ENCODE measurements at regions not wholly inside any gene's neighbourhood (a gene's known extent, or its start where the extent isn't known, plus 50 kb on each side); places are given as distances from the start of the nearest gene placed in this dataset.
"Not testable (repeated sequence)": the region's sequence is repeated elsewhere in the genome, so short reads cannot be mapped to it uniquely, and the experiment has no call there.

DNA sequence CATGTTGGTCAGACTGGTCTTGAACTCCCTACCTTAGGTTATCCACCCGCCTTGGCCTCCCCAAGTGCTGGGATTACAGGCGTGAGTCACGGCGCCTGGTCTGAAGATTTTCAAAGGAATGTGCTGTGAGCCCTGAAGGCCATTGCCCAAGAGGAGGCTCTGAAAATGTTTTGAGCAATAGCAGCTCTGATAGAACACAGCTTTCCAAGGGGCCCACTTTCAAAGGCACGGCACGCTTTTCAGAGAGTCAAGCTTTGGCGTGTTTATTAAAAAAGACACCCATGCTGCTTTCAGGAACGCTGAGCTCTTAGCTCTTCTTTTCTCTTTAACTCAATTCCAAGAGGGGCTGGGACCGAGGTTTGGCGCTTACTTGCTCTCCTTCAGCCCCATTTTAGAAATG is 73.8 kb upstream of the CDON start:
- no peaks in the 10 kb centered on the region for H3K9me3 Mint-ChIP-seq (ENCODE audit: insufficient read depth)
- no peaks in the 10 kb centered on the region for H3K4me1 Mint-ChIP-seq (ENCODE audit: low read depth)
- DNase-seq, result no peak
- no peak for ATAC-seq
- ChIA-PET POLR2A (no interaction called here), CTCF (no interaction called here)
- H3K27ac Mint-ChIP-seq, result no peak overlapping the region
- no peaks in the 10 kb centered on the region for H3K36me3 Mint-ChIP-seq (ENCODE audit: low read depth)
- peaks cover 32% of the 10 kb centered on the region for H3K27me3 Mint-ChIP-seq (ENCODE audit: low read depth)
- H3K4me3 Mint-ChIP-seq, result no peak overlapping the region

DNA sequence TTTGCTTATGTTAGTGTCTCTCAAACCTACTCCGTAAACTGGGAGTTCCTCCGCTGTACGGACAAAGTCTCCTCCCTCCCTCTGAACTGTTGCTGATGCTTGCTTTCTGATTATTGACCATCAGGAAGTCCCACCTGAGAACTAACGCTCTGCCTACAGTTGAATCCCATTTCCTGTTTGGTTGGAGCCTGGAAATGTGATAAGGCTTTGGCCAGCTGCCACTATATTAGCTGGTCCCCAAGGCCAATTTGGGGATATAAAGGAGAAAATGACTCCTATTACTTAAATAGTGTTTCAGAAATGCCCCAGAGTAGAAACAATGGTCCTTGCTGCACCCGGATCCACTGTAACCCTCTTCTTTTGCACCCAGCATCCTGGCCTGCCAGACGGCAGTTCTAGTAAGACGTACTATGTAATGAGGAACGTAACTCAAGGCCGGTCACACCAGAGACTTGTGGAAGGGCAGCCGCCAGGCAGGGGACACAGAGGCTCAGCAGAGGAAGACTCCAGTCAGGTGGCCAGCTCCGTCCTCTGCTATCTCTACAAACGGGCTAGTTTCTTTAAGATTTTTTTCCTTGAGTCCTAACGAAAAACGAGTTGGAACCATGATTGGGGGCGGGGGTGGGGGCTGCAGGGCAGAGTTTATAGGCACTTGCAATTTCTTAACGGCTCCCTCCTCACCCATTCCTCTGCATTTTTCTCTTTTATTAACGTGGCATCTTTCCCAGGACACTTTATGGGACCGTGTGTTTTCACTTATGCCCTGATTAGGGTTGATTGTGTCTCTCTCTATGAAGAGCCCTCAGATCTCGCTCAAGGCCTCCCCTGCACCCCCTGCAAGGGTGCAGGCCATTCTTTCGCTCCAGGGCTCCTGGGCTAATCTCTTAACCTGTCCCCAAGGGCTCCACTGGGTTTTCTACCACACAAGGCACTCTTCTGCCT is 72.8 kb upstream of the CDON start:
- H3K4me3 Mint-ChIP-seq, result no peak overlapping the region
- POLR2A ChIA-PET, result no interaction called here

DNA sequence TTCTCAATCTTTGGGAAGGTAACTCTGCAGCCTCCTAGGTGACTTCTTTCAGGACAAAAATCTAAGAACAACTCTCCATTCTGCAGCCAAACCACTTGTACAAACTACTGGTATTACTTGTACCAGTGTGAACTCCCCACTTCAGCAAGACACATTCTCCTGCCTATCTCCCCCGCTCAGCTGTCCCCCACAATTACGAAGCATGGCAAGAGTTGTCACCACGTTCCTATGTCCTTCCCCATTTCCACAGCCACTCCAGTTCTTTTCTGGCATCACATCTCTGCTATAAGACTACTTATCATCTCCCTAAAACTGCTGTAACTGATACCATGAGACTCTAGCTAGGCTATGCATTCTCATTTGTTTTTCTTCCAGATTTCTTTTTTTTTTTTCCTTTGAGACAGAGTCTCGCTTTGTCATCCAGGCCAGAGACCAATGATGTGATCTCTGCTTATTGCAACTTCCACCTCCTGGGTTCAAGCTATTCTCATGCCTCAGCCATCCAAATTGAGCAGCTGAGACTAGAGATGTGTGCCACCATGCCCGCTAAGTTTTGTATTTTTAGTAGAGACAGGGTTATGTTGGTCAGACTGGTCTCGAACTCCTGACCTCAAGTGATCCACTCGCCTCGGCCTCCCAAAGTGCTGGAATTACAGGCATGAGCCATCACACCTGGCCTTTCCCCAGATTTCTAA is 71.9 kb upstream of the CDON start:
- Mint-ChIP-seq H3K4me1 (ENCODE audit: low read depth) (no peaks in the 10 kb centered on the region), H3K36me3 (ENCODE audit: low read depth) (no peaks in the 10 kb centered on the region), H3K9me3 (ENCODE audit: insufficient read depth) (no peaks in the 10 kb centered on the region), H3K27ac (no peak overlapping the region), H3K27me3 (ENCODE audit: low read depth) (peaks cover 17% of the 10 kb centered on the region), H3K4me3 (no peak overlapping the region)
- ATAC-seq (no peak), DNase-seq (no peak)
- POLR2A ChIA-PET, result no interaction called here
- CTCF ChIA-PET, result no interaction called here

More for the DNA sequence above, 72.8 kb upstream of the CDON start:
- Mint-ChIP-seq H3K27ac (no peak overlapping the region), H3K27me3 (ENCODE audit: low read depth) (peaks cover 24% of the 10 kb centered on the region), H3K36me3 (ENCODE audit: low read depth) (no peaks in the 10 kb centered on the region), H3K4me1 (ENCODE audit: low read depth) (no peaks in the 10 kb centered on the region), H3K9me3 (ENCODE audit: insufficient read depth) (no peaks in the 10 kb centered on the region)
- ATAC-seq (no peak), DNase-seq (no peak)
- CTCF ChIA-PET, result no interaction called here

DNA sequence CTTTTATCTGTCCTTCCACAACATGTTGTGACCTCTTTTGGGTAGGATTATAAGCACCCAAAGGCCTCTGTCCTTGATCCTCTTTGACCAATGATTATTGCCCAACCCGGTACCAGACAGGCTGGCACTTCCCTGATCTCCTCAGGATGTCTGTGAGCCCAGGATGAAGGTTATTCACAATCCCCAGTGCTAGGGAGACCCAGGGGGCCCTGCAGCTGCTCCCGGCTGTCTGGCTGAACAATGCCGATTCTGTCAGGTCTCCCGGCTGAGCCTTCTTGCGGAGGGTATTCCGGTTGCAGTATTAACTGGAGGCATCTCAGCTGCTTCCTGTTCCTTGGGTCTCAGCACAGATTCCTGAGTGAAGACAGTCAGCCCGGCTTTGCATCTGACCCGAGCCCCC is 71.2 kb upstream of the CDON start:
- POLR2A ChIA-PET, result no interaction called here
- ATAC-seq, result no peak
- Mint-ChIP-seq H3K9me3 (ENCODE audit: insufficient read depth) (no peaks in the 10 kb centered on the region), H3K27me3 (ENCODE audit: low read depth) (peaks cover 17% of the 10 kb centered on the region), H3K27ac (no peak overlapping the region), H3K36me3 (ENCODE audit: low read depth) (no peaks in the 10 kb centered on the region), H3K4me1 (ENCODE audit: low read depth) (no peaks in the 10 kb centered on the region), H3K4me3 (no peak overlapping the region)
- no peak for DNase-seq
- CTCF ChIA-PET, result no interaction called here

DNA sequence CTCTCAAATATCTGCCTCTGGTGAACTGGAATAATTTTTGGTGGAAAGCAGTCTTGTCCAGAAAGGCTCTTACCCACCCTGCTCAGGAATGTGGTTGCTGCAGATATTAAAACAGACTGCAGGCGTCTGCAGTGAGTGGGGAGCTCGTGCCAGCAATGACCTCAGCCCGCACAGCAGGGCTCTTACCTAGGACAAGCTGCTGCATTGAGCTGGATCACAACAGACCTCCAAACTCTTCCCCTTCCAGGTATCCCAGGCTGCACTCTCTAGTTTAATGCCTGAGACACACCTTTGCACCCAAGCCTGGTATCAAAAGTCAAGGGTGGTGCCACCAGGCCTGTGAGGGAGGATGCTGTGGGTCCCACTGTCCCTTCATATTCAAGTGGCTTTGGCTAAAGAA is 69.7 kb upstream of the CDON start:
- POLR2A ChIA-PET, result no interaction called here
- DNase-seq (no peak), ATAC-seq (no peak)
- Mint-ChIP-seq H3K36me3 (ENCODE audit: low read depth) (no peaks in the 10 kb centered on the region), H3K4me1 (ENCODE audit: low read depth) (no peaks in the 10 kb centered on the region), H3K27me3 (ENCODE audit: low read depth) (peaks cover 19% of the 10 kb centered on the region), H3K27ac (no peak overlapping the region), H3K4me3 (no peak overlapping the region), H3K9me3 (ENCODE audit: insufficient read depth) (no peaks in the 10 kb centered on the region)
- CTCF ChIA-PET, result interaction anchor here (1.5 kb wide), 1 partner anchor 61 kb away, joined by 4 read pairs; no protein-coding TSS in a partner anchor

DNA sequence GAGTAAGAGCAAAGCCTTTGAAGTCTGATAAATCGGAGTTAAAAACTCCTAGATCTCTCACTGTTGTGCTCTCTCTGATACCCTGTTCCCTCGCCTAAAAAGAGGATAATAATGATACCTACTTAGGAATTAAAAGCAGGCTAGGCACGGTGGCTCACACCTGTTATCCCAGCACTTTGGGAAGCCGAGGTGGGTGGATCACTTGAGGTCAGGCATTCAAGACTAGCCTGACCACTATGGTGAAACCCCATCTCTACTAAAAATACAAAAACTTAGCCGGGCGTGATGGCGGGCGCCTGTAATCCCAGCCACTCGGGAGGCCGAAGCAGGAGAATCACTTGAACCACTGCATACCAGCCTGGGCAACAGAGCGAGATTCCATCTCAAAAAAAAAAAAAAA is 68.1 kb upstream of the CDON start:
- H3K27ac Mint-ChIP-seq; POLR2A ChIA-PET; DNase-seq; H3K36me3 Mint-ChIP-seq (ENCODE audit: low read depth); H3K9me3 Mint-ChIP-seq (ENCODE audit: insufficient read depth); H3K4me3 Mint-ChIP-seq; ATAC-seq; H3K4me1 Mint-ChIP-seq (ENCODE audit: low read depth): not testable (repeated sequence)
- CTCF ChIA-PET, result interaction anchor here (1.5 kb wide), 1 partner anchor 63 kb away, joined by 4 read pairs; no protein-coding TSS in a partner anchor
- H3K27me3 Mint-ChIP-seq (ENCODE audit: low read depth), result peaks cover 17% of the 10 kb centered on the region

DNA sequence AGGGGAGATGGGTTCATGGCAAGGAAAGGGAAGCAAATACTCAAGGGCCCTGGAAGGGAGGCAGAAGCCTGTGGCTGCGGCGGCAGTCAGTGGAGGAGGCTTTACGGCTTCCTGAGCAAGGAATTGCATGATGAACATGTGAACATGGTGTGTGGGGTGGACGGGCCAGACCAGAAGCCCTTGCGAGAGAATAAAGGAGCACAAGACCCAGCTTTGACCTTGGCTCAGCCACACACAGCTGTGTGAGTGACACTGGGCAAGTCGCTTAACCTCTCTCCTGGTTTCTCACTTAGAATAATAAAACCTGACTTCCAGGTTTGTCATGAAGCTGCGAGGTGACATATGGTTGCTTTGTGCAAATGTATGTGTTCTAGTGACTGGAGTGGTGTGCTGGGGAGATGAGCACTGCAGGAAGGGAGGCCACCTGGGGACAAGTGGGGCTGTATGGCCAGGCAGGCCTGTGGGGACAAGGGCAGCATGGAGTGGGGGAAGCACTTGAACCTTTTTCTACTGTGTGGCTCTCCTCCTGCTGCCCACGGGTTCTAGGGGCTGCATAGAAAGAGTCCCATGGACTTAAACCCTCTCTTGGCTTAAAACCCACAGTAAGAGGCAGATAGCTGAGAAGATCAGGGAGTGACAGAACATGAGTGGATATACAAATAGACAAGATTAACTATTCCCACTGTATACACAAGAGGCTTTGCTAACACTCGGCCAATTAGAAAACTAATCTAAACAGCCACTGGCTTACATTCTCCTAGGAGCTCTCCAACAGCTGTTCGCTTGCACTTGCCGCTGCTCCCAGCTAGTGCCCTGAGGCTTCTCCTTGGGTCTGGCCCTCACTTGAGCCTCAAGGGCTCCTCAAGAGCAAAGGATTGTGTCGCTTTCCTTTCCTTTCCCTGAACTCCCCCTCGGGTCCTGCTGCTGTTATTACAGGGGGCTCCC is 67.3 kb upstream of the CDON start:
- CTCF ChIA-PET, result no interaction called here
- DNase-seq, result no peak
- Mint-ChIP-seq H3K9me3 (ENCODE audit: insufficient read depth) (no peaks in the 10 kb centered on the region), H3K36me3 (ENCODE audit: low read depth) (no peaks in the 10 kb centered on the region), H3K27me3 (ENCODE audit: low read depth) (peaks cover 15% of the 10 kb centered on the region), H3K4me3 (no peak overlapping the region), H3K27ac (no peak overlapping the region), H3K4me1 (ENCODE audit: low read depth) (no peaks in the 10 kb centered on the region)
- POLR2A ChIA-PET, result no interaction called here
- no peak for ATAC-seq

DNA sequence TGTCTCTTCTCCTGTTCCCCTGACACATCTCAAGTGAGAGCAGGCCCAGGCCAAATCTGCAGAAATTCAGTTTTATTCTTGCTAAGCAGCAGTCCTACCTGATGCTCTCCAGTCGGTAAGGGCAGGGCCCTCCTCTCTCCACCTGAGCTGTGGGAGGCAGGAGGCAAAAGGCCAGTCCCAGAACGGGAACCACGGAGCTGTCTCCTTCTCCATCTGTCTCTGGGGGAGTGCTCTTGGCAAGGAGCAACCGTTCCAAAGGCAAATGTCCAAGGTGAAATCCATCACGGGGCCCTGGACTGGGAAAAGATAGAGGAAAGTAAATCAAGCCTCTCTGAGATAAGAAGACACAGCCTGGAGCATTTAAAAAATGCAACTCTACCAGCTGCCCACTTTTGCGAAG is 65.2 kb upstream of the CDON start:
- Mint-ChIP-seq H3K4me1 (ENCODE audit: low read depth) (no peaks in the 10 kb centered on the region), H3K36me3 (ENCODE audit: low read depth) (no peaks in the 10 kb centered on the region), H3K27me3 (ENCODE audit: low read depth) (peaks cover 10% of the 10 kb centered on the region), H3K4me3 (no peak overlapping the region), H3K9me3 (ENCODE audit: insufficient read depth) (no peaks in the 10 kb centered on the region), H3K27ac (no peak overlapping the region)
- DNase-seq (no peak), ATAC-seq (no peak)
- CTCF ChIA-PET, result no interaction called here
- POLR2A ChIA-PET, result no interaction called here

DNA sequence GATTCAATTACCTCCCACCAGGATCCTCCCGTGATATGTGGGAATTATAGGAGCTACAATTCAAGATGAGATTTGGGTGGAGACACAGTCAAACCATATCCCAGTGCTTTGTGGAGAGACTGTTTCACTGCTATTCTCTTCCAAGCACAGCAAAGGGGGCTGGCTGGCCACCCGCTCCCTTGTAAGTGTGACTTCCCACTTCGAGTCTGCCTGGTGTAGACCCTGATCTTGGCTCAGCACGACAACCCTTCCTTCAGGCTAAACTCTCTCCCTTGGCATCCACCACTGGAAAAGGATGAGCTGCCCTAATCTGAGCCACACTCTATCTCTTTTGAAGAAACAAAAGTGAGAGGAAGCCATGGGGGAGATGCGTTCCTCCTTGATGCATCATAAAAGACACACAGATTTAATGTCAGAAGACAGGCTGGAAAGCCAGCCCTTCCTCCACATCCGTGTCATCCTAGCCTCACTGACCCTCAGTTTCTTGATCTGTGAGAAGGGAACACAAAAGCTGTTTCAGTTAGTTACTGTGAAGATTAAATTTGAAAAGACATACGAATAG is 64.7 kb upstream of the CDON start:
- H3K36me3 Mint-ChIP-seq (ENCODE audit: low read depth), result no peaks in the 10 kb centered on the region
- no peak overlapping the region for H3K4me3 Mint-ChIP-seq
- ATAC-seq (no peak), DNase-seq (no peak)
- H3K9me3 Mint-ChIP-seq (ENCODE audit: insufficient read depth), result no peaks in the 10 kb centered on the region
- no peaks in the 10 kb centered on the region for H3K4me1 Mint-ChIP-seq (ENCODE audit: low read depth)
- H3K27ac Mint-ChIP-seq, result no peak overlapping the region
- H3K27me3 Mint-ChIP-seq (ENCODE audit: low read depth), result peaks cover 9% of the 10 kb centered on the region
- POLR2A ChIA-PET, result no interaction called here
- CTCF ChIA-PET, result no interaction called here

DNA sequence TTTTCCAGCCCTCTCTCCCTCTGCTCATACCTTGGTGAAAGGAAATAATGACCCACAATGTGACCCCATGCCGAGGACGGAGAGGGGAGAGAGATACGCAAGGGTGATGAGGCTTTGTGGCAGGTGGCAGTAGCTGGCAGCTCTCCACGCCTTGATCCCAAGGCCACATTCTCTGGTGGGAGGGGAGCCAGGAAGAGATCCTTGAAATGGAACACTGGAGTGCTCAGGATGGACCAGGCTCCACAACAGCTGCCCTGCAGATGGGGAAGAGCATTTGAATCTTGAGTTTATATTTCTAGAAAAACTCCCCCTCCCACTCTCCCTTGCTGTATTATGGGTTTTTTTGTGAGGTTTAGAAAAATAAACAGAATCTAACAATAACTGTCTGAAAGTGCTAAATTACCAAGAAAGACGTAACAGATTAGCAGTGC is 61.6 kb upstream of the CDON start:
- ATAC-seq (no peak), DNase-seq (no peak)
- ChIA-PET POLR2A (no interaction called here), CTCF (no interaction called here)
- peaks cover 9% of the 10 kb centered on the region for H3K27me3 Mint-ChIP-seq (ENCODE audit: low read depth)
- H3K36me3 Mint-ChIP-seq (ENCODE audit: low read depth), result no peaks in the 10 kb centered on the region
- H3K4me1 Mint-ChIP-seq (ENCODE audit: low read depth), result no peaks in the 10 kb centered on the region
- H3K9me3 Mint-ChIP-seq (ENCODE audit: insufficient read depth), result no peaks in the 10 kb centered on the region
- H3K27ac Mint-ChIP-seq, result no peak overlapping the region
- no peak overlapping the region for H3K4me3 Mint-ChIP-seq

DNA sequence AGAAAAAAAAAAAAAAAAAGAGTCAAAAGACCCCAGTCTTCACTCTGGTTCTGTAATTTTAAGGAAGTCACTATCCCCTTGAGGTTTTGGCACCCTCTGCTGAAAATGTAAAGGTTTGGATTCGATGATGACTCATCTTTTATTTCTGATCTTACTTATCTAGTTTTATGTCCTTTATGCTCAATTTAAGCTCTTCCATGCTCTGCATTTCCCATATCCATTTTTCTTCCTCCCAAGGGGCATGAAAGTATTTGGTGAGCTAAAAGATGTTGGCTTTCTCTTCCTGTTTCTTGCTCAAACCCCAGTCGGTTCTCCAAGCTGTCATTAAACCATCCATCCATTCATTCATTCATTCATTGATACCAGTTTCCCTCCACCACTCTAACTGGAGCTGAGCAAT is 61.0 kb upstream of the CDON start:
- Mint-ChIP-seq H3K36me3 (ENCODE audit: low read depth) (no peaks in the 10 kb centered on the region), H3K4me1 (ENCODE audit: low read depth) (no peaks in the 10 kb centered on the region), H3K27me3 (ENCODE audit: low read depth) (peaks cover 8% of the 10 kb centered on the region), H3K27ac (no peak overlapping the region), H3K9me3 (ENCODE audit: insufficient read depth) (no peaks in the 10 kb centered on the region), H3K4me3 (no peak overlapping the region)
- ATAC-seq (no peak), DNase-seq (no peak)
- POLR2A ChIA-PET, result no interaction called here
- CTCF ChIA-PET, result no interaction called here

Measured in activated CD8-positive, alpha-beta T cell treated with anti-CD3 and anti-CD28 coated beads, Interleukin-2, amount 10 ng/mL, durations not matched to agents 7 days and 5 days (primary cell).